Spinal cord (tissue), 9 donors: ENCODE measurements at regions not wholly inside any gene's neighbourhood (a gene's known extent, or its start where the extent isn't known, plus 50 kb on each side); places are given as distances from the start of the nearest gene placed in this dataset.
A peak's percentile ranks its signal among the peaks of the same experiment; 100 is the strongest.

Experiments
- DNase-seq, 6 donors: peaks; one replicate each; pipeline versions ENCODE4 v3.0.0 to v3.0.0-alpha.2; 2013 to 2015; ENCODE audit warnings: low spot score in 6 of 6, low read depth in 4 of 6
- H3K27ac ChIP-seq: one replicate; pipeline ENCODE4 v1.5.1; 2013; ENCODE audit warnings: low read depth, low read length, control low read depth
- H3K27me3 ChIP-seq: one replicate; pipeline ENCODE4 v1.6.1; 2013; ENCODE audit warnings: low read length; ENCODE audit not compliant: control insufficient read depth, insufficient read depth
- H3K36me3 ChIP-seq: one replicate; pipeline ENCODE4 v1.6.1; 2013; ENCODE audit warnings: low read length; ENCODE audit not compliant: control insufficient read depth, insufficient read depth
- H3K4me1 ChIP-seq: one replicate; pipeline ENCODE4 v1.6.1; 2013; ENCODE audit warnings: low read length; ENCODE audit not compliant: control insufficient read depth, insufficient read depth
- H3K4me3 ChIP-seq: one replicate; pipeline ENCODE4 v1.5.1; 2013; ENCODE audit warnings: low read depth, low read length, control low read depth
- H3K9me3 ChIP-seq: one replicate; pipeline ENCODE4 v1.6.1; 2013; ENCODE audit warnings: low read length; ENCODE audit not compliant: control insufficient read depth, insufficient read depth
- WGBS: methylation state at CpG from one replicate; pipeline ENCODE4 v1.1.5; 2013; ENCODE audit warnings: missing lambda C conversion rate; ENCODE audit not compliant: insufficient coverage; 5-methylcytosine and 5-hydroxymethylcytosine counted together
- donor health status: healthy.

DNA sequence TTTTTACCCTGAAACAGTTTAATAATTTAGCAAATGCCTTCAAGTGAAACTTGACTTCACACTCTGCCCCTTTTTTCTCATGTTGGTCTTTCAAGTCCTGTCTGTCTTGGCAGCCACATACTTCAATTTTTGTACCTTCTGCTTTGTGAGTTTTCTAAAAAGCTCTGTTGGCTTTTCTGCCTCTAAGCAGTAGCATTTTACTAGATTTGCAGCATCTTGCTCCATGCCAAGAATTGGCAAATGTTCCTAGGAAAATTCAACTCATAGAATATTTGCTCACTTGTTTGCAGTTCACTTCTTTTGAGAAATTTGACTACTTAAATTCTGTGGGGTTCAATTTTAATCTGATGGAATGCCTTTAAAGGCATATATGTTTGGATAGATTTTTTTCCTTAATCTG lies 59.2 kb downstream of the FAM47A start:
- Histone ChIP-seq H3K4me3 (no peak overlapping the region), H3K4me1 (no peaks in the 10 kb centered on the region), H3K27me3 (no peaks in the 10 kb centered on the region), H3K9me3 (no peaks in the 10 kb centered on the region), H3K27ac (no peak overlapping the region), H3K36me3 (no peaks in the 10 kb centered on the region)
- DNase-seq = peak in 1 of 6 donors; percentile 40

DNA sequence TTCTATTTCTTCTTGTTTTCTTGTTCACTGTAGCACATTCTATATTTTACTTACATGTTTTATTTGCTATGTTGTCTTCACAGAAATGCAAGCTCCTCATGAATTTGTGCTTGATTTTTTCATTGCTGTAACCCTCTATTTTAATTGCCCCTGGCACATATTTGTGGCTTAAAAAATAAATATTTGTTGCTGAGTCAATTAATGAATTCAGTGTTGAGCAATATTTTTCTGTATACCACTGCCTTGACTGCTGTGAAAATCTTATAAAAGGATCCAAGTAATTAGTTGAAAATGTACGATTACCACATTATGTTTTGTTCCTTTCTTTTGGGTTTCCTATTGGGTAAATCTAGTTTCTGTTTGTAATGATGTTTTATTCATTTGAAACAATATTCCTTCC lies 68.5 kb downstream of the FAM47A start:
- DNase-seq = no peak
- H3K27ac ChIP-seq = no peak overlapping the region

DNA sequence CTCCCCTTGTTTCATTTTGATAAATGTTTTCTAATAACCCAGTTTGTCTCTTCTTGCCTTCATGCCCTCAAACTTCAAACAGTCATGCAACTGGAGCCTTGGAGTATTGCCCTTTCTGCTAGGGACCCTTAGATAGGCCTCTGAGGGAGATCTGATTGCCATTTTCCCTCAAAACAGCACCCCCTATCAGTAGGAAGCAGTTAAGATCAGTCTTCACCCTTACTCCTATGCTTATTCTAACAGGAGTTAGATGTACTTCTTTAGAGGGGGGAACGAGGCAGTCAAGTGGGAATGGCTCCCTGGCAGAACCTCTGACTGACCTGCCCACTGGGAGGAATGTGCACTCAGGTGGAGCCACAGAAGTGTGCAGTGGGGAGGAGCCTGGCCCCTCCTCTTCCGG lies 74.1 kb downstream of the FAM47A start:
- 50% methylated on average over 1 of the region's 2 CpGs for WGBS
- Histone ChIP-seq H3K4me1 (no peaks in the 10 kb centered on the region), H3K27ac (no peak overlapping the region), H3K27me3 (no peaks in the 10 kb centered on the region), H3K4me3 (no peak overlapping the region), H3K9me3 (no peaks in the 10 kb centered on the region), H3K36me3 (no peaks in the 10 kb centered on the region)
- no peak for DNase-seq

More for the DNA sequence above, 68.5 kb downstream of the FAM47A start:
- no CpG with 5 or more reads among the region's 1 CpG for WGBS
- Histone ChIP-seq H3K27me3 (no peaks in the 10 kb centered on the region), H3K4me1 (no peaks in the 10 kb centered on the region), H3K4me3 (no peak overlapping the region), H3K36me3 (no peaks in the 10 kb centered on the region), H3K9me3 (no peaks in the 10 kb centered on the region)

DNA sequence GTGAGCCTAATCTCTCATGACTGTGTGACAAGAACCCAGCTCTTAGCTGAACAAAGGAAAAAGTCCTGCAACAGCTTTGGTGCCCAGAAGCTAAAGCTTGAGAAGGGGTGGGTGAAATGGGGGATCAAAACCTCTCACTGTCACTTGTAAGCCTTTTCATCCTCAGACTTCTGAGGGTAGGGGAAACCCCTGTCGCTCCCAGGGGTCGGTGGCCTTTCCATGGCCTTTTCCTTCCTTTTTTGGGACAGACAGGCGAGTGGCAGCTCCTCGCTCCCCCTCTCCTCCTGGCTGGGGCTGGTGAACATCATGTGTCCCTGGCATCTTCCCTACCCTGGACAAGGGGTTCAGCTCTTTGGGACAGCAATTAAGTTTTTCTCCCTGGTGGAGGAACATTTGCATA lies 78.2 kb downstream of the FAM47A start:
- H3K9me3 ChIP-seq = no peaks in the 10 kb centered on the region
- no peaks in the 10 kb centered on the region for H3K4me1 ChIP-seq
- no peak overlapping the region for H3K4me3 ChIP-seq
- no peak for DNase-seq
- WGBS = 15% methylated on average over 4 of the region's 4 CpGs
- H3K36me3 ChIP-seq = no peaks in the 10 kb centered on the region
- no peaks in the 10 kb centered on the region for H3K27me3 ChIP-seq
- no peak overlapping the region for H3K27ac ChIP-seq
